H1 (cell line): ENCODE measurements at regions not wholly inside any gene's neighbourhood (a gene's known extent, or its start where the extent isn't known, plus 50 kb on each side); places are given as distances from the start of the nearest gene placed in this dataset.

Source experiments
- CTCF ChIA-PET: fragments of 300-600 bp; sonication (Branson Sonifier 250); formaldehyde crosslinking; loops from one replicate; lab custom pipeline; 2021; ENCODE audit not compliant: partially characterized antibody; lab: Charles Lee
- POLR2A ChIA-PET: fragments of 300-600 bp; sonication (Branson Sonifier 250); formaldehyde crosslinking; loops from one replicate; lab custom pipeline; 2021; ENCODE audit warnings: inconsistent platforms; ENCODE audit not compliant: partially characterized antibody; lab: Charles Lee
- DNase-seq, 2 experiments: peaks; one replicate each; pipeline versions ENCODE4 v3.0.0 to v3.0.0-alpha.2; 2010 to 2022; ENCODE audit warnings: low spot score in 2 of 2, low read depth in 1 of 2, mixed read lengths in 1 of 2
- FAIRE-seq: peaks from 2 replicates; lab custom pipeline; 2011; peaks lifted over from hg19 to GRCh38; lab: Jason Lieb, UNC
- H2AFZ ChIP-seq: 2 replicates; pipeline ENCODE4 v1.8.1; 2012; ENCODE audit warnings: low read length, inconsistent platforms
- H2AK5ac ChIP-seq: 2 replicates; pipeline ENCODE4 v1.6.1; 2013; ENCODE audit warnings: low read depth, low read length
- H2BK120ac ChIP-seq: replicated peaks from 2 replicates; pipeline ENCODE3; 2013; ENCODE audit warnings: low read depth, low read length, inconsistent platforms
- H2BK12ac ChIP-seq: 2 replicates; pipeline ENCODE4 v1.6.1; 2013; ENCODE audit warnings: low read depth, low read length
- H2BK15ac ChIP-seq: 2 replicates; pipeline ENCODE4 v1.6.1; 2013; ENCODE audit warnings: low read length
- H2BK20ac ChIP-seq: 2 replicates; pipeline ENCODE4 v1.6.1; 2013; ENCODE audit warnings: low read length
- H2BK5ac ChIP-seq: 2 replicates; pipeline ENCODE4 v1.6.1; 2013; ENCODE audit warnings: low read depth, low read length
- H3K14ac ChIP-seq: 2 replicates; pipeline ENCODE4 v1.6.1; 2013; ENCODE audit warnings: inconsistent platforms; ENCODE audit not compliant: insufficient read length
- H3K18ac ChIP-seq: 2 replicates; pipeline ENCODE4 v1.6.1; 2013; ENCODE audit warnings: low read length; ENCODE audit errors: extremely low read depth
- H3K23ac ChIP-seq: 2 replicates; pipeline ENCODE4 v1.6.1; 2013; ENCODE audit warnings: inconsistent platforms; ENCODE audit not compliant: insufficient read length
- H3K23me2 ChIP-seq: 2 replicates; pipeline ENCODE4 v1.6.1; 2013; ENCODE audit warnings: low read depth, low read length
- H3K27ac ChIP-seq: 2 replicates; pipeline ENCODE4 v1.6.1; 2011; ENCODE audit warnings: low read depth, low read length, inconsistent platforms
- H3K27me3 ChIP-seq, 4 experiments: replicated peaks in 1 of 4; 1 replicate in 1 of 4; 2 replicates in 3 of 4; pipeline versions ENCODE4 v1.6.1 to v1.8.1; 2011 to 2013; ENCODE audit warnings: low read length in 3 of 4, mild to moderate bottlenecking in 3 of 4, inconsistent platforms in 2 of 4, mixed read lengths in 2 of 4, moderate library complexity in 1 of 4; ENCODE audit not compliant: control insufficient read depth in 3 of 4, insufficient read depth in 3 of 4; ENCODE audit errors: extremely low read depth in 1 of 4
- H3K36me3 ChIP-seq, 4 experiments: 2 replicates each; pipeline versions ENCODE4 v1.6.1 to v1.8.1; 2011 to 2013; ENCODE audit warnings: mild to moderate bottlenecking in 4 of 4, low read length in 3 of 4, moderate library complexity in 2 of 4, control low read depth in 1 of 4, inconsistent platforms in 1 of 4; ENCODE audit not compliant: insufficient read depth in 4 of 4, control insufficient read depth in 2 of 4
- H3K4ac ChIP-seq: replicated peaks from 2 replicates; pipeline ENCODE3; 2013; ENCODE audit warnings: low read length, low read depth, mixed read lengths, inconsistent platforms; ENCODE audit not compliant: insufficient read length
- H3K4me1 ChIP-seq, 4 experiments: replicated peaks in 1 of 4; 1 replicate in 1 of 4; 2 replicates in 3 of 4; pipeline versions ENCODE4 v1.6.1 to v1.8.1; 2011 to 2013; ENCODE audit warnings: low read length in 3 of 4, inconsistent platforms in 2 of 4, mixed read lengths in 1 of 4; ENCODE audit not compliant: insufficient read depth in 4 of 4, control insufficient read depth in 3 of 4
- H3K4me2 ChIP-seq, 2 experiments: 2 replicates each; pipeline versions ENCODE4 v1.6.1 to v1.8.1; 2011 to 2013; ENCODE audit warnings: low read depth in 2 of 2, low read length in 2 of 2, control low read depth in 1 of 2, inconsistent platforms in 1 of 2, mild to moderate bottlenecking in 1 of 2; ENCODE audit not compliant: insufficient read depth in 1 of 2
- H3K4me3 ChIP-seq, 4 experiments: fragments of 200-600, 300-600 bp in 1 of 4; sonication (generic), shearing (Covaris generic), sonication (Bioruptor Twin) in 1 of 4; 2 replicates each; pipeline versions ENCODE4 v1.5.1 to v1.8.1; 2011 to 2016; ENCODE audit warnings: low read length in 4 of 4, low read depth in 3 of 4, control low read depth in 2 of 4, inconsistent platforms in 2 of 4, mild to moderate bottlenecking in 2 of 4, mixed read lengths in 1 of 4, moderate library complexity in 1 of 4; ENCODE audit not compliant: insufficient read depth in 2 of 4; ENCODE audit errors: extremely low read depth in 1 of 4
- H3K56ac ChIP-seq: replicated peaks from 2 replicates; pipeline ENCODE3; 2013; ENCODE audit warnings: low read depth, mild to moderate bottlenecking, mixed read lengths, low read length, inconsistent platforms; ENCODE audit not compliant: insufficient read length
- H3K79me1 ChIP-seq: 2 replicates; pipeline ENCODE4 v1.6.1; 2013; ENCODE audit warnings: low read depth, low read length, control low read depth
- H3K79me2 ChIP-seq, 2 experiments: 2 replicates each; pipeline versions ENCODE4 v1.6.1 to v1.8.1; 2012 to 2013; ENCODE audit warnings: low read length in 2 of 2, mild to moderate bottlenecking in 2 of 2, inconsistent platforms in 1 of 2; ENCODE audit not compliant: insufficient read depth in 2 of 2, control insufficient read depth in 1 of 2
- H3K9ac ChIP-seq, 4 experiments: replicated peaks in 1 of 4; 1 replicate in 1 of 4; 2 replicates in 3 of 4; pipeline versions ENCODE4 v1.6.1 to v1.8.1; 2011 to 2013; ENCODE audit warnings: low read depth in 3 of 4, low read length in 3 of 4, control low read depth in 2 of 4, mild to moderate bottlenecking in 2 of 4, moderate library complexity in 2 of 4, inconsistent platforms in 1 of 4; ENCODE audit errors: extremely low read depth in 1 of 4
- H3K9me3 ChIP-seq, 2 experiments: 2 replicates each; pipeline versions ENCODE4 v1.6.1 to v1.8.1; 2012 to 2013; ENCODE audit warnings: mild to moderate bottlenecking in 2 of 2, moderate library complexity in 2 of 2, control low read depth in 1 of 2, inconsistent platforms in 1 of 2, low read depth in 1 of 2, low read length in 1 of 2, mixed read lengths in 1 of 2; ENCODE audit not compliant: insufficient read depth in 2 of 2
- H4K20me1 ChIP-seq, 2 experiments: replicated peaks in 1 of 2; 2 replicates each; pipeline versions ENCODE3 to v1.8.1; 2011 to 2013; ENCODE audit warnings: inconsistent platforms in 2 of 2, low read length in 2 of 2, mild to moderate bottlenecking in 1 of 2; ENCODE audit not compliant: insufficient read depth in 2 of 2, control insufficient read depth in 1 of 2
- H4K5ac ChIP-seq: 2 replicates; pipeline ENCODE4 v1.6.1; 2013; ENCODE audit warnings: low read length, low read depth, mixed read lengths, inconsistent platforms; ENCODE audit not compliant: insufficient read length
- H4K8ac ChIP-seq: 2 replicates; pipeline ENCODE4 v1.8.0; 2013; ENCODE audit warnings: mild to moderate bottlenecking, moderate library complexity, low read length, inconsistent platforms; ENCODE audit not compliant: insufficient read depth; ENCODE audit errors: extremely low read depth
- H4K91ac ChIP-seq: replicated peaks from 2 replicates; pipeline ENCODE3; 2013; ENCODE audit warnings: low read length, mixed read lengths, inconsistent platforms; ENCODE audit not compliant: insufficient read length
- CTBP2 ChIP-seq: IDR thresholded peaks from 2 replicates; pipeline ENCODE4 v1.7.0; 2011; ENCODE audit warnings: borderline replicate concordance, mild to moderate bottlenecking, moderate library complexity, mixed read lengths, low read length; ENCODE audit not compliant: insufficient read depth, insufficient read length
- GABPA ChIP-seq: IDR thresholded peaks from 2 replicates; pipeline ENCODE4 v1.6.1; 2011; ENCODE audit warnings: mild to moderate bottlenecking, low read length, moderate library complexity, borderline replicate concordance; ENCODE audit not compliant: insufficient read depth
- HDAC2 ChIP-seq, 2 experiments: fragments of 300-600 bp in 1 of 2; sonication (generic) in 1 of 2; IDR thresholded peaks; 2 replicates each; pipeline ENCODE4 v1.6.1; 2011 to 2012; ENCODE audit warnings: low read depth in 2 of 2, low read length in 2 of 2, mild to moderate bottlenecking in 2 of 2, moderate library complexity in 2 of 2, borderline replicate concordance in 1 of 2, inconsistent platforms in 1 of 2
- SP1 ChIP-seq: IDR thresholded peaks from 2 replicates; pipeline ENCODE4 v1.6.1; 2011; ENCODE audit warnings: low read depth, low read length
- USF2 ChIP-seq: IDR thresholded peaks from 2 replicates; pipeline ENCODE4 v1.6.1; 2011; ENCODE audit warnings: low read length, improper control_type of control experiment
- ZNF274 ChIP-seq: IDR thresholded peaks from 2 replicates; pipeline ENCODE4 v1.7.0; 2012; ENCODE audit warnings: low read length, borderline replicate concordance; ENCODE audit errors: extremely low read depth
- whole genome bisulfite sequencing, 2 experiments: shearing (Covaris generic) in 1 of 2; methylation state at CpG; one replicate each; pipeline versions ENCODE4 v1.1.6 to v1.1.7; 2013 to 2015; ENCODE audit warnings: low lambda C conversion rate in 2 of 2, mixed read lengths in 2 of 2, inconsistent platforms in 1 of 2, low coverage in 1 of 2, missing lambda C conversion rate in 1 of 2; ENCODE audit not compliant: insufficient replicate concordance in 2 of 2, insufficient coverage in 1 of 2, insufficient read length in 1 of 2; ENCODE audit errors: extremely low coverage in 1 of 2, missing lambda C conversion rate in 1 of 2; 5-methylcytosine and 5-hydroxymethylcytosine counted together

DNA sequence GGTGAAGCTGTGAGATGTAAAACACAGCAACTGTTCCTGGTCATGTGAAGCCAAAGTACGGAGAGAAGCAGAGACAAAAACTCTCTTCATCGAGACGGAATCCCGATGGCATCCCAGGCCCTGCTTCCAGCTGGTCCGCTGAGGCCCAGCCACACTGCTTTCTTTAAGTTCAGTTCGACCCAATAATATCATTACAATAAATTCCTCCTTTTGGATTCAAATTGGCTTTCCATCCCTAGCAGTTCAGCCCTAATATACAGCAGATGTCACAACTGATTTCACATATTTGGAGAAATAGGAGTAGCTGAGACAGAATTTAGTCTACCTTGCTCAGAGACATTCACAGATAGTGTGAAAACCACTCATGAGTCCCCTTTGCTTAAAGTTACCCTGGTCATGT, 98.3 kb upstream of the SPRY1 start:
- ChIA-PET CTCF (interaction anchor here (0.6 kb wide), 2 partner anchors 42 to 1696 kb away, joined by 3 to 4 read pairs; no protein-coding TSS in a partner anchor), POLR2A (no interaction called here)
- Histone ChIP-seq H3K4me1 (peaks cover 0 to 8% (median 4%) of the 10 kb centered on the region in 4 experiments; a peak in 3 of 7 replicates), H4K20me1 (no peaks in the 10 kb centered on the region), H2BK15ac (no peak overlapping the region), H2BK120ac (no peak overlapping the region), H3K23ac (no peak overlapping the region), H3K4ac (peak overlapping the region; percentile 6), H4K5ac (no peak overlapping the region), H2BK5ac (peak overlapping the region; percentile 69; the same call in 1 of the 2 replicates), H3K36me3 (no peaks in the 10 kb centered on the region), H4K91ac (no peak overlapping the region), H3K4me2 (no peak overlapping the region), H2AK5ac (peak overlapping the region; percentile 89; the same call in 1 of the 2 replicates), H3K9ac (no peak overlapping the region; a peak in 1 of 7 replicates), H3K79me2 (no peaks in the 10 kb centered on the region), H3K27me3 (no peaks in the 10 kb centered on the region), H3K23me2 (no peaks in the 10 kb centered on the region), H3K9me3 (no peaks in the 10 kb centered on the region), H3K4me3 (no peak overlapping the region), H3K56ac (no peak overlapping the region), H3K18ac (no peak overlapping the region), H4K8ac (no peak overlapping the region), H3K14ac (no peak overlapping the region), H3K79me1 (no peaks in the 10 kb centered on the region), H2BK12ac (peak overlapping the region; percentile 51; the same call in 1 of the 2 replicates), H2AFZ (no peak overlapping the region), H3K27ac (no peak overlapping the region), H2BK20ac (0 out of 2 replicates have a peak overlapping the region, but pooled peaks have one; percentile 73)
- DNase-seq (no peak), FAIRE-seq (no peak)
- WGBS, 2 experiments, result 87% methylated on average over 6 of the region's 6 CpGs; no CpG with 5 or more reads in 1 of the 2 experiments
- TF ChIP-seq CTBP2, result no peak
- no peak for TF ChIP-seq HDAC2 (IDR thresholded peaks at IDR 0.05; ENCODE audit: borderline replicate concordance in 1 of 2, low read depth in 2 of 2, low read length in 2 of 2)
- TF ChIP-seq SP1, result no peak
- TF ChIP-seq USF2, result no peak
- no peak for TF ChIP-seq GABPA
- TF ChIP-seq ZNF274, result no peak
